GM12864 (cell line): ENCODE measurements at regions not wholly inside any gene's neighbourhood (a gene's known extent, or its start where the extent isn't known, plus 50 kb on each side); places are given as distances from the start of the nearest gene placed in this dataset.

Source experiments
- DNase-seq: peaks from one replicate; pipeline ENCODE4 v3.0.0-alpha.2; 2011; ENCODE audit warnings: low read depth
- H3K4me3 ChIP-seq: 2 replicates; pipeline ENCODE4 v1.5.1; 2011; ENCODE audit warnings: mild to moderate bottlenecking, low read depth, low read length, control low read depth
- TF ChIP-seq, protein P1 (sequence below): IDR thresholded peaks from 2 replicates; pipeline ENCODE4 v1.5.1; 2011; ENCODE audit warnings: low read depth, mild to moderate bottlenecking, moderate library complexity, low read length, control low read depth, inconsistent platforms; ENCODE audit errors: missing control alignments

DNA sequence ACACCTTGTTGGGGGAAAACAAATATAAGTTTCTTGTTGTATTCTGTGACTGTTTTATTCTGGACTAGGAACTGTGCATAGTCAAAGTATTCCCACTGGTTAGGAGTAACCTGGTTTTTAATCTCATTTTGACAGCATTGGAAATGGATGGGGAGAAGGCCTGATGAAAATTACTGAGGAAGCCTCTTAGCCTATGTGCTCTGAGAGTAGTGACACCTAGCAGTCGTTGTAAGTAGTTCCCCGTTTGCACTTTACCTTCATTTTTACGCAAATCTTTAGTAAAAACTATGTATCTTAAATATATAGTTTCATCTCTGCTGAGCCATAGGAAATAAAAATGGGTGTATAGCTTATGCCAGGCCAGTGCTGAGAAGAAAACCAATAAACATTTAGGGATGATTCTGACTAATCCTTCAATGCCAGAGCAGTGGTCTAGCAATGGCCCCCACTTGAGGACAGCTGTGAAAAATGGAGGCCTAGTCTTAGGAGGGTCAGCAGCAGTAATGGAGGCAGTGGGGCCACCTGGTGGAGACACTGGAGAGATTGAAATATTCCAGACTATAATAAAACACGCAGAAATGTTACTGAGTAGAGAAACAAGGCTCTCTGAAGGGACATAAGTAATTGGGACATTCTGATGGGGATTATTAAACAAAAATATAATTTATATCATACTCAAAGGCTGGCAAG, 133.2 kb upstream of the NOVA1 start:
- TF ChIP-seq, protein P1, sequence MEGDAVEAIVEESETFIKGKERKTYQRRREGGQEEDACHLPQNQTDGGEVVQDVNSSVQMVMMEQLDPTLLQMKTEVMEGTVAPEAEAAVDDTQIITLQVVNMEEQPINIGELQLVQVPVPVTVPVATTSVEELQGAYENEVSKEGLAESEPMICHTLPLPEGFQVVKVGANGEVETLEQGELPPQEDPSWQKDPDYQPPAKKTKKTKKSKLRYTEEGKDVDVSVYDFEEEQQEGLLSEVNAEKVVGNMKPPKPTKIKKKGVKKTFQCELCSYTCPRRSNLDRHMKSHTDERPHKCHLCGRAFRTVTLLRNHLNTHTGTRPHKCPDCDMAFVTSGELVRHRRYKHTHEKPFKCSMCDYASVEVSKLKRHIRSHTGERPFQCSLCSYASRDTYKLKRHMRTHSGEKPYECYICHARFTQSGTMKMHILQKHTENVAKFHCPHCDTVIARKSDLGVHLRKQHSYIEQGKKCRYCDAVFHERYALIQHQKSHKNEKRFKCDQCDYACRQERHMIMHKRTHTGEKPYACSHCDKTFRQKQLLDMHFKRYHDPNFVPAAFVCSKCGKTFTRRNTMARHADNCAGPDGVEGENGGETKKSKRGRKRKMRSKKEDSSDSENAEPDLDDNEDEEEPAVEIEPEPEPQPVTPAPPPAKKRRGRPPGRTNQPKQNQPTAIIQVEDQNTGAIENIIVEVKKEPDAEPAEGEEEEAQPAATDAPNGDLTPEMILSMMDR: no peak
- no peak overlapping the region for H3K4me3 ChIP-seq
- no peak for DNase-seq

DNA sequence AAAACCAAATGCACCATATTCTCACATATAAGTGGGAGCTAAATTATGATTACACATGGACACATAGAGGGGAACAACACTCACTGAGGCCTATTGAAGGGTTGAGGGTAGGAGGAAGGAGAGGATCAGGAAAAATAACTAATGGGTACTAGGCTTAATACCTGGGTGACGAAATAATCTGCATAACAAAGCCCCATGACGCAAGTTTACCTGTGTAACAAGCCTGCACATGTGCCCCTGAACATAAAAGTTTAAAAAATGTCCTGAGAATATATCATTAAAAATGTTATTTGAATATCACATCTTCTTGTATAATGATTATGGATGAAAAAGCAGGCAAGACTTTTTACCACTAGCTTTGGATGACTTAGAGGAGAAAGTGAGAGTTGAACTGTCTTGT, 138.0 kb upstream of the NOVA1 start:
- TF ChIP-seq, protein P1: no peak
- no peak for DNase-seq
- H3K4me3 ChIP-seq: no peak overlapping the region

GRCh38 chr14:26738571-26738970, 140.7 kb upstream of the NOVA1 start:
- TF ChIP-seq, protein P1: no peak
- DNase-seq: no peak
- H3K4me3 ChIP-seq: no peak overlapping the region

DNA sequence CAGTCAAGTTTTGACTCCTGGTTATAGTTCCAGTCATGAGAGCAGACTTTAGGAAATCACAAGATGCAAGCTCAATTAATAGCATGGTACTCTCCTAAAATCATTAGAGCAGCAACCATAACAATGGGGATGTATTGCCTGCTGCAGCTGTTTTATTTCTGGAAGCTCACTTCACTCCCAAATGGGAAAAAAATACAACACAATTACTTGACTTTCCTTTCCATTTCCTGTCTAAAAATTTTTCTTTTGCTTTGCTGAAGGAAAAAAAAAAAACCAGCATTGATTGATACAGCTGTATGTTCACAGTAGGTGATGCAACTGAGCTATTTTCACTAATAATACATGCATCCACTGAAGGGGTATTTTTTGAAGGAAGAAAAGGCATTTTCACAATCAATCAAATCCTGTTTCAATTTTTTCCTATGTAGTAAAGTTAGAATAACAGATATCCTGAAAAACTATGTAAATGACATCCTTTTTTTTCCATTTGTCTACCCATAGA, 143.9 kb upstream of the NOVA1 start:
- TF ChIP-seq, protein P1: no peak
- DNase-seq: no peak
- H3K4me3 ChIP-seq: no peak overlapping the region

GRCh38 chr14:26743284-26743683, 145.5 kb upstream of the NOVA1 start:
- H3K4me3 ChIP-seq: no peak overlapping the region
- no peak for DNase-seq
- TF ChIP-seq, protein P1: no peak

DNA sequence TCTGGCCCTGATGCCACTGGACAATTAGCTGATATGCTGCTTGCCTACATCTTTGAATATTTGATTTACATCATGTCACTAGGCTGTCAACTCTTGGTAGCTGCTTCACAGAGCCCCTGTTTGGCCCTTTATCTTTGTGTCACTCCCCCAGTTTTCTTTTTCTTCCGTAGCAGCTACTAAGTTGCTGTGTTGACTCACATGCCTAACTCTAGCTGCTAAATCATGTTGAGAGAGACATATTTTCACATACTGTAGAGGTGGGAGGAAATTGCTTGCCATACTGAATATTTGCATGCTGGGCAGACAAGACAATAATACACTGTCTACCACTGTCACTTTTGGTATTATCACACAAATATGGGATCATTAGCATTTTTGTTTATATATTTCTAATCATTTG, 147.1 kb upstream of the NOVA1 start:
- H3K4me3 ChIP-seq: no peak overlapping the region
- DNase-seq: no peak
- TF ChIP-seq, protein P1: no peak

DNA sequence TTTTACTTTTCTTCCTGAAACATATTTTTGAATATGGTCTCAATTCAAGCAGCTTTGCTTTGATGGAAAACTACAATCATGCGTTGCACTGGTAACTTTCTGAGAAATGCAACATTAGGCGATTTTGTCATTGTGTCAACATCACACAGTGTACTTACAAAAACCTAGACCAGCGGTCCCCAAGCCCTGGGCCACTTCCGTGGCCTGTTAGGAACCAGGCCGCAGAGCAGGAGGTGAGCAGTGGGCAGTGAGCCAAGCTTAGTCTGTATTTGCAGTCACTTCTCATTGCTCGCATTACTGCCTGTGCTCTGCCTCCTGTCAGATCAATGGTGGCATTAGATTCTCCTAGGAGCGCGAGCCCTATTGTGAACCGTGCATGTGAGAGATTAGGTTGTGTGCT, 163.7 kb upstream of the NOVA1 start:
- H3K4me3 ChIP-seq: no peak overlapping the region
- TF ChIP-seq, protein P1: no peak
- no peak for DNase-seq
